Gastrocnemius medialis (tissue), 4 donors: ENCODE measurements at regions not wholly inside any gene's neighbourhood (a gene's known extent, or its start where the extent isn't known, plus 50 kb on each side); places are given as distances from the start of the nearest gene placed in this dataset.

Source experiments
- POLR2A ChIP-seq, 2 donors: fragments of 450-650 bp; IDR thresholded peaks; one replicate each; pipeline ENCODE4 v1.6.1; 2017; ENCODE audit warnings: antibody characterized with exemption in 2 of 2, mild to moderate bottlenecking in 2 of 2, moderate library complexity in 2 of 2
- TF ChIP-seq, protein P1 (sequence below), 5 experiments: fragments of 450-650 bp in 3 of 5; fragments of 200-600 bp in 2 of 5; sonication (generic) in 2 of 5; IDR thresholded peaks in 4 of 5; conservative IDR thresholded peaks in 1 of 5; 1 replicate in 4 of 5; 2 replicates in 1 of 5; pipeline ENCODE4 v1.5.1; 2016 to 2019; ENCODE audit warnings: antibody characterized with exemption in 5 of 5, mild to moderate bottlenecking in 3 of 5, moderate library complexity in 3 of 5

GRCh38 chr10:128900456-128900855 lies 566.6 kb upstream of the MGMT start:
- TF ChIP-seq POLR2A (IDR thresholded peaks at IDR 0.05) = no peak
- TF ChIP-seq, protein P1, sequence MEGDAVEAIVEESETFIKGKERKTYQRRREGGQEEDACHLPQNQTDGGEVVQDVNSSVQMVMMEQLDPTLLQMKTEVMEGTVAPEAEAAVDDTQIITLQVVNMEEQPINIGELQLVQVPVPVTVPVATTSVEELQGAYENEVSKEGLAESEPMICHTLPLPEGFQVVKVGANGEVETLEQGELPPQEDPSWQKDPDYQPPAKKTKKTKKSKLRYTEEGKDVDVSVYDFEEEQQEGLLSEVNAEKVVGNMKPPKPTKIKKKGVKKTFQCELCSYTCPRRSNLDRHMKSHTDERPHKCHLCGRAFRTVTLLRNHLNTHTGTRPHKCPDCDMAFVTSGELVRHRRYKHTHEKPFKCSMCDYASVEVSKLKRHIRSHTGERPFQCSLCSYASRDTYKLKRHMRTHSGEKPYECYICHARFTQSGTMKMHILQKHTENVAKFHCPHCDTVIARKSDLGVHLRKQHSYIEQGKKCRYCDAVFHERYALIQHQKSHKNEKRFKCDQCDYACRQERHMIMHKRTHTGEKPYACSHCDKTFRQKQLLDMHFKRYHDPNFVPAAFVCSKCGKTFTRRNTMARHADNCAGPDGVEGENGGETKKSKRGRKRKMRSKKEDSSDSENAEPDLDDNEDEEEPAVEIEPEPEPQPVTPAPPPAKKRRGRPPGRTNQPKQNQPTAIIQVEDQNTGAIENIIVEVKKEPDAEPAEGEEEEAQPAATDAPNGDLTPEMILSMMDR (IDR thresholded peaks at IDR 0.05 in 4 of 5, conservative IDR thresholded peaks at IDR 0.05 in 1 of 5) = no peak
